DOHH2 (cell line): ENCODE measurements at regions not wholly inside any gene's neighbourhood (a gene's known extent, or its start where the extent isn't known, plus 50 kb on each side); places are given as distances from the start of the nearest gene placed in this dataset.

Source experiments
- EZH2phosphoT487 ChIP-seq: fragments of 200-600 bp; sonication (generic); IDR thresholded peaks from 2 replicates; pipeline ENCODE4 v1.6.1; 2017; ENCODE audit warnings: borderline replicate concordance, mild to moderate bottlenecking, antibody characterized with exemption, low read length, moderate library complexity, mixed read lengths
- TF ChIP-seq, protein P1 (sequence below): fragments of 200-600 bp; sonication (generic); IDR thresholded peaks from one replicate; pipeline ENCODE4 v1.5.1; 2014; ENCODE audit warnings: antibody characterized with exemption, mild to moderate bottlenecking, low read depth, low read length; ENCODE audit not compliant: poor library complexity, severe bottlenecking

DNA sequence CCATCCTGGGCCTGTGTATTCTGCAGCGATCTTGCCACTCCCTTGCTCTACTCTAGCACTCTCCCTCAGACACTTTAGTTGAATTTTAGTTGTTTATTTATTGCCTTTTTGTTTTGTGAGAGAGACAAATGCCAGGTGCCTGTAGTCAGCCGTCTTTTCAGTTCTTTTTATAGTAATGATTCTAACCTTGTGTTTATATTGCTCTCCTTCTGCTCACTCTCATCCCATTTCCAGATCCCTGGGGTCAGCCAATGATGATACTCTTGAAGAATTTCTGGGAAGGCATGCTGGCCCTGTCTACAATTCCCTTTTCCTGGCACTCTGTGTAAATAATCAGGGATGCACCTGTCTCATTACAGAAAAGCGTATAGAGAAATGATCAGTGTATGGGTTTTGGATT is 334.1 kb upstream of the MIS18BP1 start:
- TF ChIP-seq, protein P1, sequence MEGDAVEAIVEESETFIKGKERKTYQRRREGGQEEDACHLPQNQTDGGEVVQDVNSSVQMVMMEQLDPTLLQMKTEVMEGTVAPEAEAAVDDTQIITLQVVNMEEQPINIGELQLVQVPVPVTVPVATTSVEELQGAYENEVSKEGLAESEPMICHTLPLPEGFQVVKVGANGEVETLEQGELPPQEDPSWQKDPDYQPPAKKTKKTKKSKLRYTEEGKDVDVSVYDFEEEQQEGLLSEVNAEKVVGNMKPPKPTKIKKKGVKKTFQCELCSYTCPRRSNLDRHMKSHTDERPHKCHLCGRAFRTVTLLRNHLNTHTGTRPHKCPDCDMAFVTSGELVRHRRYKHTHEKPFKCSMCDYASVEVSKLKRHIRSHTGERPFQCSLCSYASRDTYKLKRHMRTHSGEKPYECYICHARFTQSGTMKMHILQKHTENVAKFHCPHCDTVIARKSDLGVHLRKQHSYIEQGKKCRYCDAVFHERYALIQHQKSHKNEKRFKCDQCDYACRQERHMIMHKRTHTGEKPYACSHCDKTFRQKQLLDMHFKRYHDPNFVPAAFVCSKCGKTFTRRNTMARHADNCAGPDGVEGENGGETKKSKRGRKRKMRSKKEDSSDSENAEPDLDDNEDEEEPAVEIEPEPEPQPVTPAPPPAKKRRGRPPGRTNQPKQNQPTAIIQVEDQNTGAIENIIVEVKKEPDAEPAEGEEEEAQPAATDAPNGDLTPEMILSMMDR = no peak
- no peak for TF ChIP-seq EZH2phosphoT487
